ENCODE measurements at regions not wholly inside any gene's neighbourhood (a gene's known extent, or its start where the extent isn't known, plus 50 kb on each side); places are given as distances from the start of the nearest gene placed in this dataset.

GRCh38 chr16:5385115-5385514, 287.5 kb upstream of the EEF2KMT start (continued):
- no peak for TF ChIP-seq ZNF462 (CRISPR knock-in tag; IDR thresholded peaks at IDR 0.05)
- TF ChIP-seq EZH2phosphoT487 (IDR thresholded peaks at IDR 0.05; ENCODE audit: unreplicated experiment), result no peak
- TF ChIP-seq ZNF114 (CRISPR knock-in tag; IDR thresholded peaks at IDR 0.05), result no peak
- TF ChIP-seq NANOG (IDR thresholded peaks at IDR 0.05; ENCODE audit: borderline replicate concordance), result no peak
- TF ChIP-seq STAT1 (IDR thresholded peaks at IDR 0.05; ENCODE audit: unreplicated experiment), result no peak
- TF ChIP-seq EZH2 (IDR thresholded peaks at IDR 0.05; ENCODE audit: low read depth, unreplicated experiment), result no peak
- TF ChIP-seq ZNF331 (CRISPR knock-in tag; IDR thresholded peaks at IDR 0.05; ENCODE audit: low read depth), result no peak
- TF ChIP-seq JUNB (IDR thresholded peaks at IDR 0.05; ENCODE audit: unreplicated experiment), result no peak
- no peak for TF ChIP-seq POLR2AphosphoS5 (IDR thresholded peaks at IDR 0.05; ENCODE audit: low read depth)

GRCh38 chr16:5383737-5384136, 286.1 kb upstream of the EEF2KMT start:
- H3K9me2 ChIP-seq (ENCODE audit: insufficient read depth), result no peaks in the 10 kb centered on the region
- DNase-seq (ENCODE audit: low spot score), result no peak
- no peak overlapping the region for H3K4me3 ChIP-seq
- no peaks in the 10 kb centered on the region for H3F3A ChIP-seq (replicated peaks; ENCODE audit: low read depth)
- Mint-ChIP-seq H3K36me3 (ENCODE audit: low read depth) (peaks cover 5% of the 10 kb centered on the region; the same call in 2 of the 3 replicates), H3K27ac (no peak overlapping the region), H3K27me3 (ENCODE audit: insufficient read depth, low read depth, poor library complexity) (peaks cover 3% of the 10 kb centered on the region), H3K4me1 (peaks cover 9% of the 10 kb centered on the region), H3K9me3 (peaks cover 7% of the 10 kb centered on the region), H3K4me3 (no peak overlapping the region)
- no peaks in the 10 kb centered on the region for H3K27me3 ChIP-seq (ENCODE audit: insufficient read depth)
- no peaks in the 10 kb centered on the region for H4K20me1 ChIP-seq (replicated peaks; ENCODE audit: insufficient read depth)
- no peak overlapping the region for H2AFZ ChIP-seq
- H3K4me2 ChIP-seq, result no peak overlapping the region
- ATAC-seq, result no peak
- H3K79me2 ChIP-seq (replicated peaks; ENCODE audit: insufficient read depth), result no peaks in the 10 kb centered on the region
- H3K36me3 ChIP-seq (ENCODE audit: insufficient read depth), result no peaks in the 10 kb centered on the region
- no peaks in the 10 kb centered on the region for H3K4me1 ChIP-seq (ENCODE audit: insufficient read depth)
- H3K27ac ChIP-seq (ENCODE audit: low read depth), result no peak overlapping the region
- TF ChIP-seq CREB1 (CRISPR knock-in tag; IDR thresholded peaks at IDR 0.05; ENCODE audit: low read depth) (no peak), ZNF462 (CRISPR knock-in tag; IDR thresholded peaks at IDR 0.05) (no peak), EZH2phosphoT487 (IDR thresholded peaks at IDR 0.05; ENCODE audit: unreplicated experiment) (no peak)
